OCI-LY3 (cell line): ENCODE measurements at regions not wholly inside any gene's neighbourhood (a gene's known extent, or its start where the extent isn't known, plus 50 kb on each side); places are given as distances from the start of the nearest gene placed in this dataset.
A peak's percentile ranks its signal among the peaks of the same experiment; 100 is the strongest.

Experiments
- H2AFZ ChIP-seq: fragments of 200-600, 300-600 bp; shearing (Covaris generic); 2 replicates; pipeline ENCODE4 v1.6.0; 2014; ENCODE audit warnings: antibody characterized with exemption, low read depth, low read length
- H3K27ac ChIP-seq: fragments of 200-600, 300-600 bp; sonication (generic); 2 replicates; pipeline ENCODE4 v1.5.1; 2014; ENCODE audit warnings: mild to moderate bottlenecking, low read length, moderate library complexity, mixed read lengths
- H3K27me3 ChIP-seq: fragments of 200-600, 300-600 bp; sonication (generic); 2 replicates; pipeline ENCODE4 v1.6.1; 2014; ENCODE audit warnings: low read depth, low read length, mixed read lengths
- H3K36me3 ChIP-seq: fragments of 200-600, 300-600 bp; sonication (generic); replicated peaks from 2 replicates; pipeline ENCODE3; 2014; ENCODE audit warnings: low read depth, low read length, mixed read lengths
- H3K4me1 ChIP-seq: fragments of 300-600, 200-600 bp; sonication (generic); 2 replicates; pipeline ENCODE4 v1.6.1; 2014; ENCODE audit warnings: low read length, mixed read lengths
- H3K4me2 ChIP-seq: fragments of 200-600, 300-600 bp; sonication (generic); 2 replicates; pipeline ENCODE4 v1.6.1; 2014; ENCODE audit warnings: low read length, mixed read lengths
- H3K4me3 ChIP-seq: fragments of 300-600, 200-600 bp; sonication (generic); 2 replicates; pipeline ENCODE4 v1.5.1; 2014; ENCODE audit warnings: antibody characterized with exemption, mild to moderate bottlenecking, low read length, moderate library complexity
- H3K79me2 ChIP-seq: fragments of 300-600, 200-600 bp; shearing (Covaris generic); 2 replicates; pipeline ENCODE4 v1.6.1; 2014; ENCODE audit warnings: mild to moderate bottlenecking, low read length, mixed read lengths
- H3K9ac ChIP-seq: fragments of 300-600, 200-600 bp; shearing (Covaris generic); 2 replicates; pipeline ENCODE4 v1.6.0; 2014; ENCODE audit warnings: mild to moderate bottlenecking, low read length, moderate library complexity
- H3K9me3 ChIP-seq: fragments of 200-600, 300-600 bp; shearing (Covaris generic); 2 replicates; pipeline ENCODE4 v1.6.1; 2014; ENCODE audit warnings: low read length, mixed read lengths; ENCODE audit not compliant: insufficient read depth
- H4K20me1 ChIP-seq: fragments of 200-600, 300-600 bp; sonication (generic); 2 replicates; pipeline ENCODE4 v1.6.1; 2016; ENCODE audit warnings: low read length, mixed read lengths; ENCODE audit not compliant: insufficient read depth
- CTCF ChIP-seq: fragments of 200-600, 300-600 bp; sonication (generic); IDR thresholded peaks from 2 replicates; pipeline ENCODE4 v1.5.1; 2014; ENCODE audit warnings: antibody characterized with exemption, low read length, low read depth
- EZH2phosphoT487 ChIP-seq: fragments of 200-600 bp; shearing (Covaris generic); IDR thresholded peaks from 2 replicates; pipeline ENCODE4 v1.6.1; 2018; ENCODE audit warnings: antibody characterized with exemption, mixed run types, low read depth

GRCh38 chr6:48419992-48420391 lies 309.0 kb upstream of the PTCHD4 start:
- H3K4me3 ChIP-seq, result no peak overlapping the region
- no peaks in the 10 kb centered on the region for H3K79me2 ChIP-seq
- peaks cover 11% of the 10 kb centered on the region; the same call in 1 of the 2 replicates for H3K9me3 ChIP-seq
- no peak overlapping the region for H3K27ac ChIP-seq
- H3K36me3 ChIP-seq, result no peaks in the 10 kb centered on the region
- H3K27me3 ChIP-seq, result peaks cover 28% of the 10 kb centered on the region
- H3K4me2 ChIP-seq, result peak overlapping the region; percentile 33
- H3K4me1 ChIP-seq, result peaks cover 18% of the 10 kb centered on the region
- no peak overlapping the region for H3K9ac ChIP-seq
- no peak for TF ChIP-seq EZH2phosphoT487
- H2AFZ ChIP-seq, result no peak overlapping the region
- 0 out of 2 replicates have a peak, but pooled peaks cover 3% of the 10 kb centered on the region for H4K20me1 ChIP-seq

DNA sequence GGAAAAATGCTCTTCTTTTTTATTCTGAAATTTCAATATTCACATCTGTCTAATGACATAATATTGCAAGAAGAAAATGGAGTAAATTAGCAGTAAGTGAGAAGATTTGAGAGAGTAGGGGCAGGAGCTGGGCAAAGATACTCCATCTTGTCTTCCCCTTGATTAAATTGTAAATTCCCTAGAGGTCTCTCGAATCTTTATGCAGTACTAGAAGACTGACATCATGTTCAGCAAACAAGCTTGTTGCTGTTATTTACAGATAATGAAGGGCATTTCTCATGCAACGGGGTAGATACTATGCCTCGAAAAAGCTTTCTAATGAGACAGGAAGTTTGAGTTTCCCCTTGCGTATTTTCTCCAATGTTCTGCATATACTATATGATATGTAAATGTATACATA lies 306.9 kb upstream of the PTCHD4 start:
- H3K27me3 ChIP-seq, result peaks cover 28% of the 10 kb centered on the region
- no peak overlapping the region for H2AFZ ChIP-seq
- no peak overlapping the region for H3K27ac ChIP-seq
- peaks cover 11% of the 10 kb centered on the region; the same call in 1 of the 2 replicates for H3K9me3 ChIP-seq
- H3K4me2 ChIP-seq, result no peak overlapping the region
- no peaks in the 10 kb centered on the region for H3K79me2 ChIP-seq
- TF ChIP-seq EZH2phosphoT487, result no peak
- no peak for TF ChIP-seq CTCF
- no peaks in the 10 kb centered on the region for H3K36me3 ChIP-seq
- H4K20me1 ChIP-seq, result 0 out of 2 replicates have a peak, but pooled peaks cover 3% of the 10 kb centered on the region
- H3K4me1 ChIP-seq, result peaks cover 18% of the 10 kb centered on the region
- H3K4me3 ChIP-seq, result no peak overlapping the region
- no peak overlapping the region for H3K9ac ChIP-seq

- Histone ChIP-seq H2AFZ (no peak overlapping the region), H3K9ac (no peak overlapping the region), H4K20me1 (no peaks in the 10 kb centered on the region), H3K4me1 (no peaks in the 10 kb centered on the region), H3K9me3 (no peaks in the 10 kb centered on the region), H3K36me3 (no peaks in the 10 kb centered on the region), H3K79me2 (no peaks in the 10 kb centered on the region), H3K27me3 (no peaks in the 10 kb centered on the region), H3K4me2 (no peak overlapping the region), H3K27ac (no peak overlapping the region), H3K4me3 (no peak overlapping the region)
- TF ChIP-seq CTCF, result no peak
- no peak for TF ChIP-seq EZH2phosphoT487
Observed at GRCh38 chr6:48412656-48413055, 301.7 kb upstream of the PTCHD4 start.

GRCh38 chr6:48404927-48405326 lies 293.9 kb upstream of the PTCHD4 start:
- Histone ChIP-seq H3K4me3 (no peak overlapping the region), H3K79me2 (no peaks in the 10 kb centered on the region), H3K27me3 (no peaks in the 10 kb centered on the region), H3K9me3 (0 out of 2 replicates have a peak, but pooled peaks cover 3% of the 10 kb centered on the region), H3K27ac (no peak overlapping the region), H3K9ac (no peak overlapping the region), H3K4me2 (no peak overlapping the region), H2AFZ (no peak overlapping the region), H3K36me3 (no peaks in the 10 kb centered on the region), H4K20me1 (no peaks in the 10 kb centered on the region), H3K4me1 (no peaks in the 10 kb centered on the region)
- no peak for TF ChIP-seq CTCF
- TF ChIP-seq EZH2phosphoT487, result no peak

DNA sequence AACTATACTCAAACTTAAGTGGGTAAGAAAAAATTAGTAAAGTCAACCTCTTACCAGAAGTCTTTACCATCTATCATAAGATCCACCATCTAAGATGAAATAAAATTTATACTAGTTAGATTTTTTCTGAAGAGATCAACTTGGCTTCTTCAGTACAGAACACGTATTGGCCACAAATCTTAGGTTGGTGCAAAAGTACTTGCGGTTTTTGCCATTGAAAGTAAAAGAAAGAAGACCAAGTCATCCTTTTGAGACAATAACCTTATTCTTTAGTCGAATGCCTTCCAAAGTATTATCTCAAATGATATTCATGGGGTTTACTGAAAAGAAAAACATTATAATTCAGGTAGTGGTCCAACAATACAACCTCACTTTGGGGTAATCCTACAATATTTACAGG lies 292.6 kb upstream of the PTCHD4 start:
- Histone ChIP-seq H3K36me3 (no peaks in the 10 kb centered on the region), H3K4me1 (no peaks in the 10 kb centered on the region)

More for the DNA sequence above, 292.6 kb upstream of the PTCHD4 start:
- Histone ChIP-seq H3K79me2 (no peaks in the 10 kb centered on the region), H3K4me2 (no peak overlapping the region), H3K9me3 (0 out of 2 replicates have a peak, but pooled peaks cover 3% of the 10 kb centered on the region), H3K27ac (no peak overlapping the region), H2AFZ (no peak overlapping the region), H3K27me3 (no peaks in the 10 kb centered on the region), H4K20me1 (no peaks in the 10 kb centered on the region), H3K4me3 (no peak overlapping the region), H3K9ac (no peak overlapping the region)
- TF ChIP-seq CTCF (no peak), EZH2phosphoT487 (no peak)
